Heart left ventricle (tissue), 16 donors: ENCODE measurements at regions not wholly inside any gene's neighbourhood (a gene's known extent, or its start where the extent isn't known, plus 50 kb on each side); places are given as distances from the start of the nearest gene placed in this dataset.

Experiments used
- ATAC-seq, 4 donors: fragments of 200-7000 bp; cut with Tn5 transposase; one replicate each; pipeline ENCODE4 v1.9.1; 2020 to 2022; ENCODE audit warnings: moderate library complexity in 4 of 4, mild to moderate bottlenecking in 3 of 4, moderate number of reproducible peaks in 1 of 4
- DNase-seq, 5 donors: peaks; one replicate each; pipeline ENCODE4 v3.0.0-alpha.2; 2020
- H3K27ac ChIP-seq, 12 donors: fragments of 200-600 bp; sonication (generic) in 4 of 12; one replicate each; pipeline versions ENCODE4 v1.5.0 to v1.8.0; 2016 to 2022; ENCODE audit warnings: mild to moderate bottlenecking in 2 of 12
- H3K27me3 ChIP-seq, 9 donors: fragments of 200-600 bp; sonication (generic) in 2 of 9; one replicate each; pipeline versions ENCODE4 v1.5.1 to v1.8.0; 2016 to 2022; ENCODE audit warnings: mild to moderate bottlenecking in 3 of 9
- H3K36me3 ChIP-seq, 9 donors: fragments of 200-600 bp; sonication (generic) in 2 of 9; one replicate each; pipeline versions ENCODE4 v1.5.0 to v1.8.0; 2018 to 2022; ENCODE audit warnings: mild to moderate bottlenecking in 2 of 9
- H3K4me1 ChIP-seq, 12 donors: fragments of 200-600 bp; sonication (generic) in 4 of 12; one replicate each; pipeline versions ENCODE4 v1.5.0 to v1.8.0; 2016 to 2022; ENCODE audit warnings: mild to moderate bottlenecking in 3 of 12
- H3K4me3 ChIP-seq, 12 donors: fragments of 200-600 bp; sonication (generic) in 4 of 12; one replicate each; pipeline versions ENCODE4 v1.5.0 to v1.8.0; 2017 to 2022; ENCODE audit warnings: mild to moderate bottlenecking in 9 of 12, moderate library complexity in 4 of 12
- H3K9me3 ChIP-seq, 12 donors: fragments of 200-600 bp; sonication (generic) in 4 of 12; one replicate each; pipeline versions ENCODE4 v1.5.0 to v1.8.0; 2016 to 2022; ENCODE audit warnings: mild to moderate bottlenecking in 1 of 12
- CTCF ChIP-seq, 12 donors: fragments of 200-600 bp; sonication (generic) in 4 of 12; IDR thresholded peaks; one replicate each; pipeline versions ENCODE4 v1.5.0 to v1.8.0; 2018 to 2022; ENCODE audit warnings: antibody characterized with exemption in 12 of 12, mild to moderate bottlenecking in 5 of 12
- POLR2A ChIP-seq, 2 donors: fragments of 450-650 bp; IDR thresholded peaks; one replicate each; pipeline ENCODE4 v1.6.1; 2017; ENCODE audit warnings: antibody characterized with exemption in 2 of 2, mild to moderate bottlenecking in 2 of 2, moderate library complexity in 2 of 2
- WGBS, 4 donors: extraction: QIAGEN DNeasy Blood & Tissue Kit in 2 of 4; methylation state at CpG; one replicate each; pipeline versions ENCODE4 v1.1.5 to v1.1.7; 2013 to 2018; 5-methylcytosine and 5-hydroxymethylcytosine counted together
- intact Hi-C, 10 donors: fragments of 100-400 bp; cut with DNase I; formaldehyde crosslinking; loops; one replicate each; pipeline versions ENCODE4 v1.11.1 to v1.14.2; 2022
- donor health status: ischemic (EF 13 %, LVEDD 7.1; RV severe dilation, severe dysfunction).
- donor health status: healthy with polysubstance abuse.
- donor health status: DM: no; HTN: yes; CAD: no.
- donor health status: DM: no; HTN: no; CAD: no.
- donor health status: ischemic (EF 25% LVEDD 6.9; RV normal size, moderate dysfunction).
- donor health status: ischemic (EF 25% LVEDD 5.7; RV mildly dilated, moderate dysfunction).
- donor health status: healthy.
- donor health status: DM: yes; HTN: yes; CAD: no.
- donor health status: ischemic (EF 35%, LVEDD 5.7; RV mildly dilated, moderate dysfunction).
- donor health status: nonischemic (EF 11% LVEDD 7.7; RV severe dilation, severe dysfunction).
- donor health status: DM: yes; HTN: yes; CAD: no.
- donor health status: PGD.
- donor health status: ischemic (EF 29% LVEDD 5.4; RV normal size, mild dysfunction).
- donor health status: nonischemic (EF 23%, LVEDD 6.1; RV moderate dilation, normal function).

GRCh38 chr18:75545189-75545588 is 117.7 kb upstream of the SMIM21 start:
- DNase-seq: no peak
- Histone ChIP-seq H3K4me1 (no peaks in the 10 kb centered on the region), H3K9me3 (no peaks in the 10 kb centered on the region), H3K27ac (peak overlapping the region in 1 of 12 donors; percentile 40), H3K4me3 (no peak overlapping the region), H3K27me3 (peaks cover 0 to 11% (median 0%) of the 10 kb centered on the region in 9 donors), H3K36me3 (no peaks in the 10 kb centered on the region)
- no peak for ATAC-seq
- 66 to 77% (median 73%) methylated on average over 6 of the region's 6 CpGs for WGBS, 4 donors
- intact Hi-C loops: no loop called here
- TF ChIP-seq POLR2A (IDR thresholded peaks at IDR 0.05) (no peak), CTCF (IDR thresholded peaks at IDR 0.05) (no peak)

- Histone ChIP-seq H3K9me3 (no peaks in the 10 kb centered on the region), H3K4me3 (no peak overlapping the region), H3K36me3 (no peaks in the 10 kb centered on the region), H3K4me1 (no peaks in the 10 kb centered on the region), H3K27ac (no peak overlapping the region), H3K27me3 (peaks cover 0 to 16% (median 0%) of the 10 kb centered on the region in 9 donors)
- ATAC-seq (no peak), DNase-seq (no peak)
- intact Hi-C loops: no loop called here
- TF ChIP-seq CTCF (IDR thresholded peaks at IDR 0.05) (no peak), POLR2A (IDR thresholded peaks at IDR 0.05) (no peak)
- 64 to 75% (median 67%) methylated on average over 5 of the region's 5 CpGs for WGBS, 4 donors
Observed at GRCh38 chr18:75544496-75544895, 117.0 kb upstream of the SMIM21 start.

- 82 to 85% (median 85%) methylated on average over 10 of the region's 10 CpGs for WGBS, 4 donors
- Histone ChIP-seq H3K27me3 (peaks cover 0 to 13% (median 0%) of the 10 kb centered on the region in 9 donors), H3K9me3 (no peaks in the 10 kb centered on the region), H3K27ac (no peak overlapping the region), H3K4me1 (no peaks in the 10 kb centered on the region), H3K4me3 (no peak overlapping the region), H3K36me3 (no peaks in the 10 kb centered on the region)
- intact Hi-C loops: no loop called here
- ATAC-seq: no peak
- TF ChIP-seq CTCF (IDR thresholded peaks at IDR 0.05) (no peak), POLR2A (IDR thresholded peaks at IDR 0.05) (no peak)
- DNase-seq: no peak
Observed at GRCh38 chr18:75544051-75544481, 116.6 kb upstream of the SMIM21 start.

- Histone ChIP-seq H3K27ac (no peak overlapping the region), H3K9me3 (no peaks in the 10 kb centered on the region), H3K27me3 (peaks cover 0 to 8% (median 0%) of the 10 kb centered on the region in 9 donors), H3K36me3 (no peaks in the 10 kb centered on the region), H3K4me1 (no peaks in the 10 kb centered on the region), H3K4me3 (no peak overlapping the region)
- DNase-seq: no peak
- TF ChIP-seq POLR2A (IDR thresholded peaks at IDR 0.05): no peak
- TF ChIP-seq CTCF (IDR thresholded peaks at IDR 0.05): no peak
- peak; percentile 47 to 96 (median 72) for ATAC-seq
- 82 to 87% (median 85%) methylated on average over 2 of the region's 2 CpGs for WGBS, 4 donors
- intact Hi-C loops: no loop called here
Observed at GRCh38 chr18:75538727-75539126, 111.2 kb upstream of the SMIM21 start.
